OCI-LY1 (cell line): ENCODE measurements at regions not wholly inside any gene's neighbourhood (a gene's known extent, or its start where the extent isn't known, plus 50 kb on each side); places are given as distances from the start of the nearest gene placed in this dataset.

Experiments
- H2AFZ ChIP-seq: fragments of 200-600 bp; sonication (generic), shearing (Covaris generic); 2 replicates; pipeline ENCODE4 v1.6.0; 2014; ENCODE audit warnings: antibody characterized with exemption, mild to moderate bottlenecking, low read length
- H3F3A ChIP-seq: fragments of 200-600 bp; sonication (generic), shearing (Covaris generic); 2 replicates; pipeline ENCODE4 v1.6.0; 2014; ENCODE audit warnings: mild to moderate bottlenecking, antibody characterized with exemption, low read length, moderate library complexity; ENCODE audit not compliant: insufficient read depth
- H3K27ac ChIP-seq: fragments of 200-600 bp; sonication (generic); 2 replicates; pipeline ENCODE4 v1.5.1; 2014; ENCODE audit warnings: low read length, mixed run types, mild to moderate bottlenecking, low read depth; ENCODE audit not compliant: poor library complexity, severe bottlenecking
- H3K27me3 ChIP-seq: fragments of 200-600 bp; sonication (generic); 2 replicates; pipeline ENCODE4 v1.6.0; 2014; ENCODE audit warnings: antibody characterized with exemption, mild to moderate bottlenecking, low read length, moderate library complexity; ENCODE audit not compliant: insufficient read depth
- H3K36me3 ChIP-seq: fragments of 200-600 bp; sonication (generic); 2 replicates; pipeline ENCODE4 v1.6.1; 2014; ENCODE audit warnings: mild to moderate bottlenecking, antibody characterized with exemption, low read length, moderate library complexity, mixed read lengths; ENCODE audit not compliant: insufficient read depth
- H3K4me1 ChIP-seq: fragments of 200-600 bp; sonication (generic); 2 replicates; pipeline ENCODE4 v1.5.1; 2014; ENCODE audit warnings: mild to moderate bottlenecking, low read length, moderate library complexity; ENCODE audit not compliant: insufficient read depth, severe bottlenecking
- H3K4me2 ChIP-seq: fragments of 200-600 bp; sonication (generic), shearing (Covaris generic); 2 replicates; pipeline ENCODE4 v1.6.1; 2014; ENCODE audit warnings: low read length
- H3K4me3 ChIP-seq: fragments of 200-600 bp; sonication (generic); 2 replicates; pipeline ENCODE4 v1.5.1; 2014; ENCODE audit warnings: low read length, low read depth, mild to moderate bottlenecking, mixed read lengths; ENCODE audit not compliant: poor library complexity, severe bottlenecking
- H3K79me2 ChIP-seq: fragments of 200-600 bp; shearing (Covaris generic); 2 replicates; pipeline ENCODE4 v1.6.1; 2016; ENCODE audit warnings: mixed run types, low read length, mixed read lengths; ENCODE audit not compliant: insufficient read depth
- H3K9ac ChIP-seq: fragments of 200-600 bp; sonication (generic), shearing (Covaris generic); 2 replicates; pipeline ENCODE4 v1.6.1; 2014; ENCODE audit warnings: mild to moderate bottlenecking, low read length, mixed read lengths
- H3K9me2 ChIP-seq: fragments of 200-600 bp; sonication (generic), shearing (Covaris generic); 2 replicates; pipeline ENCODE4 v1.6.1; 2014; ENCODE audit warnings: low read depth, mild to moderate bottlenecking, low read length, mixed read lengths
- H3K9me3 ChIP-seq: fragments of 200-600 bp; shearing (Covaris generic); 2 replicates; pipeline ENCODE4 v1.6.1; 2014; ENCODE audit warnings: low read length, mixed read lengths
- H4K20me1 ChIP-seq: fragments of 200-600 bp; sonication (generic), shearing (Covaris generic); 2 replicates; pipeline ENCODE4 v1.6.0; 2016; ENCODE audit warnings: mild to moderate bottlenecking, low read length; ENCODE audit not compliant: insufficient read depth
- EZH2 ChIP-seq: fragments of 200-600 bp; sonication (generic), shearing (Covaris generic); IDR thresholded peaks from 2 replicates; pipeline ENCODE4 v1.8.0; 2017; ENCODE audit warnings: borderline replicate concordance, mixed run types, mild to moderate bottlenecking, antibody characterized with exemption, low read length, moderate library complexity, mixed read lengths
- TF ChIP-seq, protein P1 (sequence below): fragments of 200-600 bp; sonication (generic), shearing (Covaris generic); IDR thresholded peaks from 2 replicates; pipeline ENCODE4 v1.5.1; 2017; ENCODE audit warnings: mild to moderate bottlenecking, antibody characterized with exemption, low read length, moderate library complexity, mixed read lengths

DNA sequence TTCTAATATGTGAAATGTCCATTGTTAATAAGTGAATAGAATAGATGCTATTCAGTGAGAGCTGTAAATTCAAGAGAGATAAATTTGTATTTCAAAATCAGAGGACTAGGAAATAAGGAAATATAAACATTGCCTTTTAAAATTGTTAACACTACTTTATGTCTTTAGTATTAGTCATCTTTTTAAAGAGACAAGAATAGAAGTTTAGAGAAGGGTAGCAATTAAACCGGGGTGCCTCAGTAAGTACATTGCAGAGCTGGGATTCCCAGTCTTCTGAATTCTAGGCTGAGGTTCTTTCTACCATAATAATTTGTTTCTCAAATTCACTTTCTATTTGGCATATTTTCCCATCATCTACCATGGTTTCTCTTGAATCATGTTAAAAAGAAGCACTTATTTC lies 498.6 kb downstream of the SLC16A7 start:
- no peak overlapping the region for H3K4me3 ChIP-seq
- no peak for TF ChIP-seq EZH2
- TF ChIP-seq, protein P1, sequence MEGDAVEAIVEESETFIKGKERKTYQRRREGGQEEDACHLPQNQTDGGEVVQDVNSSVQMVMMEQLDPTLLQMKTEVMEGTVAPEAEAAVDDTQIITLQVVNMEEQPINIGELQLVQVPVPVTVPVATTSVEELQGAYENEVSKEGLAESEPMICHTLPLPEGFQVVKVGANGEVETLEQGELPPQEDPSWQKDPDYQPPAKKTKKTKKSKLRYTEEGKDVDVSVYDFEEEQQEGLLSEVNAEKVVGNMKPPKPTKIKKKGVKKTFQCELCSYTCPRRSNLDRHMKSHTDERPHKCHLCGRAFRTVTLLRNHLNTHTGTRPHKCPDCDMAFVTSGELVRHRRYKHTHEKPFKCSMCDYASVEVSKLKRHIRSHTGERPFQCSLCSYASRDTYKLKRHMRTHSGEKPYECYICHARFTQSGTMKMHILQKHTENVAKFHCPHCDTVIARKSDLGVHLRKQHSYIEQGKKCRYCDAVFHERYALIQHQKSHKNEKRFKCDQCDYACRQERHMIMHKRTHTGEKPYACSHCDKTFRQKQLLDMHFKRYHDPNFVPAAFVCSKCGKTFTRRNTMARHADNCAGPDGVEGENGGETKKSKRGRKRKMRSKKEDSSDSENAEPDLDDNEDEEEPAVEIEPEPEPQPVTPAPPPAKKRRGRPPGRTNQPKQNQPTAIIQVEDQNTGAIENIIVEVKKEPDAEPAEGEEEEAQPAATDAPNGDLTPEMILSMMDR: no peak
- H3K4me1 ChIP-seq: no peaks in the 10 kb centered on the region
- H3F3A ChIP-seq: no peaks in the 10 kb centered on the region
- no peak overlapping the region for H3K27ac ChIP-seq
- H3K9me2 ChIP-seq: no peaks in the 10 kb centered on the region
- H3K27me3 ChIP-seq: no peaks in the 10 kb centered on the region
- H3K9ac ChIP-seq: no peak overlapping the region
- H3K9me3 ChIP-seq: no peaks in the 10 kb centered on the region
- no peaks in the 10 kb centered on the region for H3K36me3 ChIP-seq
- no peaks in the 10 kb centered on the region for H3K79me2 ChIP-seq
- no peak overlapping the region for H2AFZ ChIP-seq
- no peak overlapping the region for H3K4me2 ChIP-seq
- no peaks in the 10 kb centered on the region for H4K20me1 ChIP-seq

DNA sequence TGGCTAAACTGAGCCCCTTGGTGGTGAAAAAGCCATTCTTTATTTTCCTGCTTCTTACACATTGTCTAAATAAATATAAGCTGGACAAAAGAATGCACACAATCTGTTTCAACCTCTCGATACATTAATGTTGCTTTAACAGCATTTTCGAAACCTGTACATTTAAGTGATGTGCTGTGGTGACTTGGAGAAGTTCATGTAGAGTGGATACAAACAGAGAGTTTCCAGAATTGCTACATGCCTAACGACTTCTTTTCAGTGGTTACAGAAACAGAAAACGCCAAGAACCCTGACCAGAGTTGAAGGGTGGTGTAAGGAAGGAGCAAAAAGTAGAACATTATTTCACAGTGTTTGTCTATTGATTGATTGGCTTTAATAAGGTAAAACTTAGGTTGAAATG lies 500.9 kb downstream of the SLC16A7 start:
- Histone ChIP-seq H3K4me3 (no peak overlapping the region), H3K79me2 (no peaks in the 10 kb centered on the region), H3F3A (no peaks in the 10 kb centered on the region), H3K4me2 (no peak overlapping the region), H3K9me2 (no peaks in the 10 kb centered on the region), H3K4me1 (no peaks in the 10 kb centered on the region), H3K27me3 (no peaks in the 10 kb centered on the region), H3K9me3 (no peaks in the 10 kb centered on the region), H3K27ac (no peak overlapping the region), H4K20me1 (no peaks in the 10 kb centered on the region), H3K36me3 (no peaks in the 10 kb centered on the region), H3K9ac (no peak overlapping the region), H2AFZ (no peak overlapping the region)
- TF ChIP-seq, protein P1: no peak
- TF ChIP-seq EZH2: no peak

DNA sequence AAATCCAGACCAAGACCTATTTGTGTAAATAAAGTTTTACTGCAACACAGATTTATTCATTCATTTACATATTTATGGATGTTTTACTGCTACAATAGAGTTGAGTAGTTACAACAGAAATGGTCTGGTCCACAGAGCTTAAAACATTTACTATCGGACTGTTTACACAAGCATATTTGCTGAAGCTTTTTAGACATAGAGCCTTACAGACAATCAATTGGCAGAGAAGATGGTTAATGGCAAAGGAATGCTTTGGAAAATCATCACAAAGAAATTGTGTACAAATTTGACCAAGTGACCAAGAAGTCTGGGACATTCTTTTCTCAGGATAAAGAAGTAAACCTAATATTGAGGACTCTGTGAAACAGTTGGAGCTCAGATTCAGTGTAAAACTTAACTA lies 504.3 kb downstream of the SLC16A7 start:
- Histone ChIP-seq H3K4me1 (no peaks in the 10 kb centered on the region), H3K4me3 (no peak overlapping the region), H3F3A (no peaks in the 10 kb centered on the region), H3K79me2 (no peaks in the 10 kb centered on the region), H3K27me3 (no peaks in the 10 kb centered on the region), H3K9me2 (no peaks in the 10 kb centered on the region), H3K4me2 (no peak overlapping the region), H3K9ac (no peak overlapping the region), H2AFZ (no peak overlapping the region), H3K9me3 (no peaks in the 10 kb centered on the region), H3K36me3 (no peaks in the 10 kb centered on the region), H4K20me1 (no peaks in the 10 kb centered on the region), H3K27ac (no peak overlapping the region)
- no peak for TF ChIP-seq EZH2
- TF ChIP-seq, protein P1: no peak
